PFSK-1 (cell line): ENCODE measurements at regions not wholly inside any gene's neighbourhood (a gene's known extent, or its start where the extent isn't known, plus 50 kb on each side); places are given as distances from the start of the nearest gene placed in this dataset.

ENCODE experiments used
- FOXP2 ChIP-seq: optimal IDR thresholded peaks from 2 replicates; pipeline ENCODE3; 2011; ENCODE audit warnings: borderline replicate concordance, control low read depth, inconsistent platforms; ENCODE audit not compliant: insufficient read depth; ENCODE audit errors: extremely low read length, extremely low read depth
- POLR2AphosphoS5 ChIP-seq: IDR thresholded peaks from 2 replicates; pipeline ENCODE4 v1.6.1; 2012; ENCODE audit warnings: low read depth, mild to moderate bottlenecking, control low read depth, low read length, moderate library complexity
- REST ChIP-seq, 2 experiments: IDR thresholded peaks; 2 replicates each; pipeline versions ENCODE4 v1.6.1 to v1.8.0; 2011 to 2012; ENCODE audit warnings: low read depth in 2 of 2, low read length in 2 of 2, control low read depth in 1 of 2, inconsistent platforms in 1 of 2, mild to moderate bottlenecking in 1 of 2, moderate library complexity in 1 of 2; ENCODE audit not compliant: insufficient read depth in 1 of 2
- SIN3A ChIP-seq: IDR thresholded peaks from 2 replicates; pipeline ENCODE4 v1.6.1; 2012; ENCODE audit warnings: mild to moderate bottlenecking, low read length, moderate library complexity, borderline replicate concordance; ENCODE audit not compliant: insufficient read depth
- TAF1 ChIP-seq: IDR thresholded peaks from 2 replicates; pipeline ENCODE4 v1.6.1; 2012; ENCODE audit warnings: low read length, control low read depth, borderline replicate concordance; ENCODE audit not compliant: insufficient read depth

GRCh38 chr6:78192057-78192456 lies 539.2 kb downstream of the MEI4 start:
- TF ChIP-seq POLR2AphosphoS5 (no peak), TAF1 (no peak), SIN3A (no peak), FOXP2 (no peak), REST (IDR thresholded peaks at IDR 0.05; ENCODE audit: insufficient read depth in 1 of 2, low read depth in 2 of 2, low read length in 2 of 2) (no peak)

GRCh38 chr6:78199044-78199443 lies 546.2 kb downstream of the MEI4 start:
- no peak for TF ChIP-seq POLR2AphosphoS5
- TF ChIP-seq TAF1: no peak
- TF ChIP-seq REST (IDR thresholded peaks at IDR 0.05; ENCODE audit: insufficient read depth in 1 of 2, low read depth in 2 of 2, low read length in 2 of 2): no peak
- no peak for TF ChIP-seq SIN3A
- no peak for TF ChIP-seq FOXP2

- no peak for TF ChIP-seq TAF1
Observed at GRCh38 chr6:78222226-78222625, 569.4 kb downstream of the MEI4 start.

GRCh38 chr6:78231002-78231401 lies 578.2 kb downstream of the MEI4 start:
- TF ChIP-seq REST (IDR thresholded peaks at IDR 0.05; ENCODE audit: insufficient read depth in 1 of 2, low read depth in 2 of 2, low read length in 2 of 2) (no peak), FOXP2 (no peak), POLR2AphosphoS5 (no peak), SIN3A (no peak), TAF1 (no peak)

GRCh38 chr6:78243519-78243918 lies 590.7 kb downstream of the MEI4 start:
- TF ChIP-seq FOXP2 (no peak), SIN3A (no peak), POLR2AphosphoS5 (no peak), REST (IDR thresholded peaks at IDR 0.05; ENCODE audit: insufficient read depth in 1 of 2, low read depth in 2 of 2, low read length in 2 of 2) (no peak), TAF1 (no peak)

GRCh38 chr6:78251931-78252330 lies 599.1 kb downstream of the MEI4 start:
- TF ChIP-seq REST (IDR thresholded peaks at IDR 0.05; ENCODE audit: insufficient read depth in 1 of 2, low read depth in 2 of 2, low read length in 2 of 2) (no peak), TAF1 (no peak), POLR2AphosphoS5 (no peak), FOXP2 (no peak), SIN3A (no peak)
